MCF 10A (cell line): ENCODE measurements at regions not wholly inside any gene's neighbourhood (a gene's known extent, or its start where the extent isn't known, plus 50 kb on each side); places are given as distances from the start of the nearest gene placed in this dataset.
"Not testable (repeated sequence)": the region's sequence is repeated elsewhere in the genome, so short reads cannot be mapped to it uniquely, and the experiment has no call there.

ENCODE experiments used
- BruUV-seq: library from RNA; stranded (reverse); fragments of 400-500 nt; replicated peaks from 2 replicates; lab custom pipeline; 2021; lab: Mats Ljungman, UMichigan
- CTCF ChIA-PET: fragments of 300-600 bp; sonication (Branson Sonifier 250); formaldehyde crosslinking; extraction: SDS; loops from one replicate; lab custom pipeline; 2021; ENCODE audit warnings: antibody characterized with exemption, inconsistent platforms; lab: Yijun Ruan, JAX
- POLR2A ChIA-PET: fragments of 300-600, 350-650 bp; sonication (Branson Sonifier 250); formaldehyde crosslinking; extraction: SDS; loops from one replicate; lab custom pipeline; 2020; ENCODE audit warnings: antibody characterized with exemption, inconsistent platforms; lab: Yijun Ruan, JAX
- DNase-seq: peaks from one replicate; pipeline ENCODE4 v3.0.0-alpha.2; 2018; ENCODE audit not compliant: unreplicated experiment
- H3K27ac Mint-ChIP-seq: one replicate; pipeline ENCODE4 v1.8.0; 2022; ENCODE audit warnings: mild to moderate bottlenecking, low read depth, mixed read lengths; ENCODE audit not compliant: unreplicated experiment
- H3K27me3 Mint-ChIP-seq: one replicate; pipeline ENCODE4 v1.8.0; 2022; ENCODE audit warnings: mixed read lengths; ENCODE audit not compliant: insufficient read depth, unreplicated experiment
- H3K36me3 Mint-ChIP-seq: one replicate; pipeline ENCODE4 v1.8.0; 2022; ENCODE audit warnings: mild to moderate bottlenecking, moderate library complexity, mixed read lengths; ENCODE audit not compliant: insufficient read depth, unreplicated experiment
- H3K4me1 Mint-ChIP-seq: one replicate; pipeline ENCODE4 v1.8.0; 2022; ENCODE audit warnings: mixed read lengths; ENCODE audit not compliant: insufficient read depth, unreplicated experiment
- H3K4me3 Mint-ChIP-seq: one replicate; pipeline ENCODE4 v1.8.0; 2022; ENCODE audit warnings: mild to moderate bottlenecking, moderate library complexity, mixed read lengths; ENCODE audit not compliant: unreplicated experiment
- H3K9me3 Mint-ChIP-seq: one replicate; pipeline ENCODE4 v1.8.0; 2022; ENCODE audit warnings: mixed read lengths; ENCODE audit not compliant: unreplicated experiment
- CTCF ChIP-seq: fragments of 200-600 bp; IDR thresholded peaks from one replicate; pipeline ENCODE4 v1.8.0; 2022; ENCODE audit warnings: antibody characterized with exemption, mild to moderate bottlenecking; ENCODE audit not compliant: unreplicated experiment
- intact Hi-C: fragments of 100-400 bp; cut with micrococcal nuclease; formaldehyde crosslinking; loops from 2 replicates; pipeline ENCODE4 v1.14.1; 2022

- Mint-ChIP-seq H3K36me3 (no peaks in the 10 kb centered on the region), H3K4me3 (no peak overlapping the region), H3K4me1 (no peaks in the 10 kb centered on the region), H3K27me3 (peaks cover 46% of the 10 kb centered on the region), H3K9me3 (no peaks in the 10 kb centered on the region), H3K27ac (no peak overlapping the region)
- TF ChIP-seq CTCF: no peak
- ChIA-PET CTCF (interaction anchor here (1.3 kb wide), 1 partner anchor 51 kb away, joined by 5 read pairs; no protein-coding TSS in a partner anchor), POLR2A (no interaction called here)
- no peak for DNase-seq
- intact Hi-C loops: no loop called here
- BruUV-seq: no TSS peak
Measured at GRCh38 chr2:242001853-242002252, 132.3 kb downstream of the RTP5 start.

- H3K4me1 Mint-ChIP-seq: no peaks in the 10 kb centered on the region
- ChIA-PET CTCF (interaction anchor here (0.6 kb wide), 2 partner anchors 68 to 79 kb away, joined by 3 read pairs; no protein-coding TSS in a partner anchor), POLR2A (no interaction called here)
- peaks cover 35% of the 10 kb centered on the region for H3K27me3 Mint-ChIP-seq
- H3K27ac Mint-ChIP-seq: no peak overlapping the region
- TF ChIP-seq CTCF: no peak
- H3K36me3 Mint-ChIP-seq: no peaks in the 10 kb centered on the region
- H3K9me3 Mint-ChIP-seq: no peaks in the 10 kb centered on the region
- no TSS peak for BruUV-seq
- no peak for DNase-seq
- H3K4me3 Mint-ChIP-seq: no peak overlapping the region
- intact Hi-C loops: no loop called here
Measured at GRCh38 chr2:242002944-242003343, 133.4 kb downstream of the RTP5 start.

GRCh38 chr2:242004223-242004901 lies 134.8 kb downstream of the RTP5 start:
- CTCF ChIA-PET: no interaction called here
- Mint-ChIP-seq H3K36me3 (no peaks in the 10 kb centered on the region), H3K4me3 (no peak overlapping the region), H3K9me3 (no peaks in the 10 kb centered on the region), H3K27ac (no peak overlapping the region), H3K4me1 (no peaks in the 10 kb centered on the region), H3K27me3 (peaks cover 28% of the 10 kb centered on the region)
- DNase-seq: no peak
- TF ChIP-seq CTCF: no peak
- intact Hi-C loops: no loop called here
- BruUV-seq: no TSS peak
- POLR2A ChIA-PET: no interaction called here

- POLR2A ChIA-PET: no interaction called here
Measured at GRCh38 chr2:242004902-242005230, 135.3 kb downstream of the RTP5 start.

GRCh38 chr2:242006091-242006634 lies 136.6 kb downstream of the RTP5 start:
- H3K9me3 Mint-ChIP-seq, CTCF ChIA-PET, H3K4me3 Mint-ChIP-seq, intact Hi-C loops, H3K27ac Mint-ChIP-seq, POLR2A ChIA-PET, H3K36me3 Mint-ChIP-seq, BruUV-seq, DNase-seq, H3K4me1 Mint-ChIP-seq: not testable (repeated sequence)
- peaks cover 19% of the 10 kb centered on the region for H3K27me3 Mint-ChIP-seq

More at GRCh38 chr2:242004902-242005230, 135.3 kb downstream of the RTP5 start:
- no peaks in the 10 kb centered on the region for H3K9me3 Mint-ChIP-seq
- intact Hi-C loops: no loop called here
- no peak for DNase-seq
- no peaks in the 10 kb centered on the region for H3K36me3 Mint-ChIP-seq
- no peak overlapping the region for H3K27ac Mint-ChIP-seq
- CTCF ChIA-PET: no interaction called here
- TF ChIP-seq CTCF: no peak
- no peaks in the 10 kb centered on the region for H3K4me1 Mint-ChIP-seq
- H3K4me3 Mint-ChIP-seq: no peak overlapping the region
- H3K27me3 Mint-ChIP-seq: peaks cover 28% of the 10 kb centered on the region
- BruUV-seq: no TSS peak

GRCh38 chr2:242008908-242009307 lies 139.4 kb downstream of the RTP5 start:
- H3K4me1 Mint-ChIP-seq, BruUV-seq, DNase-seq, CTCF ChIA-PET, H3K9me3 Mint-ChIP-seq, H3K27me3 Mint-ChIP-seq, H3K4me3 Mint-ChIP-seq, intact Hi-C loops, POLR2A ChIA-PET, H3K36me3 Mint-ChIP-seq, H3K27ac Mint-ChIP-seq: not testable (repeated sequence)
